CD4-positive, alpha-beta T cell (primary cell): ENCODE measurements at regions not wholly inside any gene's neighbourhood (a gene's known extent, or its start where the extent isn't known, plus 50 kb on each side); places are given as distances from the start of the nearest gene placed in this dataset.

ENCODE experiments used
- ATAC-seq: fragments of 200-7000 bp; cut with Tn5 transposase; one replicate; pipeline ENCODE4 v1.10.0; 2022; ENCODE audit warnings: mild to moderate bottlenecking; ENCODE audit not compliant: poor library complexity
- CTCF ChIA-PET: fragments of 350-600 bp; sonication (Branson Sonifier 250); formaldehyde crosslinking; loops from one replicate; lab custom pipeline; 2021; ENCODE audit warnings: antibody characterized with exemption, inconsistent platforms; lab: Charles Lee
- POLR2A ChIA-PET: fragments of 350-600 bp; sonication (Branson Sonifier 250); formaldehyde crosslinking; loops from one replicate; lab custom pipeline; 2021; ENCODE audit warnings: antibody characterized with exemption, inconsistent platforms; lab: Charles Lee
- DNase-seq, 14 experiments: peaks; one replicate each; pipeline ENCODE4 v3.0.0-alpha.2; 2013 to 2020; ENCODE audit warnings: mixed read lengths in 2 of 14
- H3K27ac ChIP-seq, 2 donors: one replicate each; pipeline versions ENCODE4 v1.5.1 to v1.7.0; 2013; ENCODE audit warnings: low read length in 2 of 2, low read depth in 1 of 2, mild to moderate bottlenecking in 1 of 2
- H3K27me3 ChIP-seq, 2 experiments: 1 replicate in 1 of 2; 2 replicates in 1 of 2; pipeline versions ENCODE4 v1.6.1 to v1.7.0; 2013; ENCODE audit warnings: low read length in 2 of 2, control low read depth in 1 of 2, mild to moderate bottlenecking in 1 of 2, moderate library complexity in 1 of 2; ENCODE audit not compliant: insufficient read depth in 2 of 2, control insufficient read depth in 1 of 2
- H3K36me3 ChIP-seq: one replicate; pipeline ENCODE4 v1.6.1; 2013; ENCODE audit warnings: low read length, control low read depth; ENCODE audit not compliant: insufficient read depth
- H3K4me1 ChIP-seq: one replicate; pipeline ENCODE4 v1.6.1; 2013; ENCODE audit warnings: low read length, control low read depth; ENCODE audit not compliant: insufficient read depth
- H3K4me3 ChIP-seq: one replicate; pipeline ENCODE4 v1.5.1; 2013; ENCODE audit warnings: mild to moderate bottlenecking, low read length, moderate library complexity
- H3K9me3 ChIP-seq, 2 experiments: 1 replicate in 1 of 2; 2 replicates in 1 of 2; pipeline versions ENCODE4 v1.6.1 to v1.7.0; 2013; ENCODE audit warnings: low read length in 2 of 2, mild to moderate bottlenecking in 2 of 2, control low read depth in 1 of 2, moderate library complexity in 1 of 2; ENCODE audit not compliant: control insufficient read depth in 1 of 2, insufficient read depth in 1 of 2
- H3K27ac Mint-ChIP-seq: one replicate; pipeline ENCODE4 v1.8.0; 2020; ENCODE audit warnings: mixed read lengths
- H3K27me3 Mint-ChIP-seq: one replicate; pipeline ENCODE4 v1.8.0; 2021; ENCODE audit warnings: mixed read lengths
- H3K36me3 Mint-ChIP-seq: one replicate; pipeline ENCODE4 v1.8.0; 2021; ENCODE audit warnings: low read depth, mixed read lengths
- H3K4me1 Mint-ChIP-seq: one replicate; pipeline ENCODE4 v1.8.0; 2021; ENCODE audit warnings: low read depth, mixed read lengths
- H3K4me3 Mint-ChIP-seq: one replicate; pipeline ENCODE4 v1.8.0; 2020; ENCODE audit warnings: mild to moderate bottlenecking, mixed read lengths
- H3K9me3 Mint-ChIP-seq: one replicate; pipeline ENCODE4 v1.8.0; 2020; ENCODE audit warnings: mixed read lengths
- intact Hi-C, 2 experiments: fragments of 100-400 bp; cut with DNase I in 1 of 2; cut with micrococcal nuclease in 1 of 2; formaldehyde crosslinking; loops; one replicate each; pipeline versions ENCODE4 v1.15.1 to v1.9.0; 2023 to 2025; cut with DNase I, micrococcal nuclease
- TF ChIP-seq, protein P1 (sequence below): fragments of 200-600 bp; IDR thresholded peaks from one replicate; pipeline ENCODE4 v1.8.0; 2022; ENCODE audit warnings: antibody characterized with exemption, mild to moderate bottlenecking

- no peak overlapping the region for H3K27ac Mint-ChIP-seq
- Histone ChIP-seq H3K36me3 (no peaks in the 10 kb centered on the region), H3K27me3 (no peaks in the 10 kb centered on the region), H3K4me3 (no peak overlapping the region), H3K4me1 (peaks cover 32% of the 10 kb centered on the region), H3K9me3 (no peaks in the 10 kb centered on the region), H3K27ac (no peak overlapping the region)
- peaks cover 21% of the 10 kb centered on the region for H3K4me1 Mint-ChIP-seq
- intact Hi-C loops: no loop called here
- H3K27me3 Mint-ChIP-seq: no peaks in the 10 kb centered on the region
- TF ChIP-seq, protein P1, sequence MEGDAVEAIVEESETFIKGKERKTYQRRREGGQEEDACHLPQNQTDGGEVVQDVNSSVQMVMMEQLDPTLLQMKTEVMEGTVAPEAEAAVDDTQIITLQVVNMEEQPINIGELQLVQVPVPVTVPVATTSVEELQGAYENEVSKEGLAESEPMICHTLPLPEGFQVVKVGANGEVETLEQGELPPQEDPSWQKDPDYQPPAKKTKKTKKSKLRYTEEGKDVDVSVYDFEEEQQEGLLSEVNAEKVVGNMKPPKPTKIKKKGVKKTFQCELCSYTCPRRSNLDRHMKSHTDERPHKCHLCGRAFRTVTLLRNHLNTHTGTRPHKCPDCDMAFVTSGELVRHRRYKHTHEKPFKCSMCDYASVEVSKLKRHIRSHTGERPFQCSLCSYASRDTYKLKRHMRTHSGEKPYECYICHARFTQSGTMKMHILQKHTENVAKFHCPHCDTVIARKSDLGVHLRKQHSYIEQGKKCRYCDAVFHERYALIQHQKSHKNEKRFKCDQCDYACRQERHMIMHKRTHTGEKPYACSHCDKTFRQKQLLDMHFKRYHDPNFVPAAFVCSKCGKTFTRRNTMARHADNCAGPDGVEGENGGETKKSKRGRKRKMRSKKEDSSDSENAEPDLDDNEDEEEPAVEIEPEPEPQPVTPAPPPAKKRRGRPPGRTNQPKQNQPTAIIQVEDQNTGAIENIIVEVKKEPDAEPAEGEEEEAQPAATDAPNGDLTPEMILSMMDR: no peak
- no peaks in the 10 kb centered on the region for H3K36me3 Mint-ChIP-seq
- DNase-seq (no peak), ATAC-seq (no peak)
- POLR2A ChIA-PET: no interaction called here
- CTCF ChIA-PET: no interaction called here
- no peak overlapping the region for H3K4me3 Mint-ChIP-seq
- no peaks in the 10 kb centered on the region for H3K9me3 Mint-ChIP-seq
Observed at GRCh38 chr10:4064489-4064888, 279.5 kb upstream of the KLF6 start.

DNA sequence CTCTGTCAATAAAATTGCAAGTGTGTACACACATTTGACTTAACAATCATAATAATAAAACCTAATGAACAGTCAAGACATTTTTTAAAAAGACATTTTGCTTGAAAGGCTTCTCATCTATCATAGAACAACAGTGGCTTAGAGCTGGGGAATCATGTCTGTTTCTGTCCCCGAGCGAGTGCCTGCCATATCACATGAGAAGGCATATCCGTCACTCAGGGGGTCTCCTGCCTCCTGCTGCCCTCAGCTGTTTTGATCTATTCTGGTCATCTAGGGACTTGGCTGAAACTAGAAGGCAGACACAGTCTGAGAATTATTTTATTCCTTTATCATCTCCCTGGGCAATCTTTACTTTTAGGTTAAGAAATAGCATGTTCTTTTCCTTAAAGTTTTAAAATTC lies 278.7 kb upstream of the KLF6 start:
- H3K27me3 ChIP-seq: no peaks in the 10 kb centered on the region
- no peak overlapping the region for H3K4me3 ChIP-seq
- ATAC-seq (no peak), DNase-seq (no peak)
- H3K27me3 Mint-ChIP-seq: no peaks in the 10 kb centered on the region
- no peak overlapping the region for H3K27ac ChIP-seq
- ChIA-PET POLR2A (no interaction called here), CTCF (no interaction called here)
- no peaks in the 10 kb centered on the region for H3K36me3 Mint-ChIP-seq
- no peak overlapping the region for H3K4me3 Mint-ChIP-seq
- no peak overlapping the region for H3K27ac Mint-ChIP-seq
- intact Hi-C loops: no loop called here
- TF ChIP-seq, protein P1: no peak
- peaks cover 22% of the 10 kb centered on the region for H3K4me1 Mint-ChIP-seq
- H3K9me3 Mint-ChIP-seq: no peaks in the 10 kb centered on the region
- no peaks in the 10 kb centered on the region for H3K36me3 ChIP-seq
- peaks cover 34% of the 10 kb centered on the region for H3K4me1 ChIP-seq
- no peaks in the 10 kb centered on the region for H3K9me3 ChIP-seq

GRCh38 chr10:4062751-4063150 lies 277.7 kb upstream of the KLF6 start:
- no peak for ATAC-seq
- Mint-ChIP-seq H3K4me1 (peaks cover 22% of the 10 kb centered on the region), H3K27me3 (no peaks in the 10 kb centered on the region), H3K27ac (no peak overlapping the region), H3K4me3 (no peak overlapping the region), H3K9me3 (no peaks in the 10 kb centered on the region), H3K36me3 (no peaks in the 10 kb centered on the region)
- Histone ChIP-seq H3K4me1 (peaks cover 37% of the 10 kb centered on the region), H3K36me3 (no peaks in the 10 kb centered on the region), H3K27me3 (no peaks in the 10 kb centered on the region), H3K9me3 (no peaks in the 10 kb centered on the region), H3K4me3 (no peak overlapping the region), H3K27ac (no peak overlapping the region)
- ChIA-PET POLR2A (no interaction called here), CTCF (no interaction called here)
- DNase-seq: no peak
- TF ChIP-seq, protein P1: no peak
- intact Hi-C loops: no loop called here
